ENCODE measurements at regions not wholly inside any gene's neighbourhood (a gene's known extent, or its start where the extent isn't known, plus 50 kb on each side); places are given as distances from the start of the nearest gene placed in this dataset.
A peak's percentile ranks its signal among the peaks of the same experiment; 100 is the strongest.

GRCh38 chr2:21314322-21314835 lies 190.6 kb downstream of the TDRD15 start:
- Histone ChIP-seq H3K27ac (ENCODE audit: insufficient read depth, low read length) (no peak overlapping the region), H4K20me1 (ENCODE audit: control insufficient read depth, extremely low read depth, insufficient read depth, low read length) (no peaks in the 10 kb centered on the region), H3K79me2 (ENCODE audit: control insufficient read depth, insufficient read depth, low read length) (no peaks in the 10 kb centered on the region), H3K4me2 (ENCODE audit: extremely low read depth, insufficient read depth, low read length) (no peak overlapping the region), H2AFZ (ENCODE audit: low read length) (no peak overlapping the region), H3K9me3 (ENCODE audit: control insufficient read depth, insufficient read depth, low read depth, low read length) (no peaks in the 10 kb centered on the region), H3K4me1 (ENCODE audit: control insufficient read depth, extremely low read depth, insufficient read depth, low read length) (no peaks in the 10 kb centered on the region), H3K9ac (ENCODE audit: insufficient read depth, low read length) (no peak overlapping the region), H3K27me3 (ENCODE audit: control insufficient read depth, insufficient read depth, low read length) (no peaks in the 10 kb centered on the region), H3K4me3 (replicated peaks in 1 of 4; ENCODE audit: control extremely low read depth in 1 of 4, insufficient read depth in 1 of 4, low read depth in 3 of 4, low read length in 4 of 4) (no peak overlapping the region), H3K36me3 (ENCODE audit: control insufficient read depth, insufficient read depth, low read length) (no peaks in the 10 kb centered on the region)
- DNase-seq (ENCODE audit: low read depth in 2 of 2): no peak
- TF ChIP-seq CTCF (conservative IDR thresholded peaks at IDR 0.05 in 1 of 2, IDR thresholded peaks at IDR 0.05 in 1 of 2; ENCODE audit: low read depth in 1 of 2, low read length in 2 of 2): no peak
- TF ChIP-seq EZH2 (IDR thresholded peaks at IDR 0.05; ENCODE audit: low read length, missing control alignments): no peak

- TF ChIP-seq EZH2 (IDR thresholded peaks at IDR 0.05; ENCODE audit: low read length, missing control alignments): no peak
- TF ChIP-seq CTCF (conservative IDR thresholded peaks at IDR 0.05 in 1 of 2, IDR thresholded peaks at IDR 0.05 in 1 of 2; ENCODE audit: low read depth in 1 of 2, low read length in 2 of 2): peak; percentile 19 to 45
Observed at GRCh38 chr2:21317131-21317530, 193.4 kb downstream of the TDRD15 start.

DNA sequence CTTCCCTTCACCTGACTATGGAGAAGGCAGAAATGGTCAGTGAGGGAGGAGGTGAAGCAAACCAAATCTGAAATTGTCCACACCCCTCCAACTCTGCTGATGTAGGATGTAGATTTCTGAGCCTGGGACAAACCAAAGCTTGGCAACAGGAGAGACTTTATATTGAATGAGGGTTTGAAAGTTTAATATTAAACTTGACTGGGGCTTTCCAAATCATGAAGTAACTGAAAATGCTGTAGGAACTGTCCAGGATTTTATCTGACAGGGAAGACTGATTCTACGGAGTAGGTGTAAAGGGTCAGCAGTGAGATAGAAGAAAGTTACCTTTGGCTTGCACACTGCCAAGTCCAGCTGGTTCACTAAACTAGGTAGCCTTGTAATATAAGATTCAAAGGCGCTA lies 194.5 kb downstream of the TDRD15 start:
- H3K4me2 ChIP-seq (ENCODE audit: extremely low read depth, insufficient read depth, low read length): no peak overlapping the region
- H2AFZ ChIP-seq (ENCODE audit: low read length): no peak overlapping the region
- no peaks in the 10 kb centered on the region for H3K27me3 ChIP-seq (ENCODE audit: control insufficient read depth, insufficient read depth, low read length)
- no peaks in the 10 kb centered on the region for H3K36me3 ChIP-seq (ENCODE audit: control insufficient read depth, insufficient read depth, low read length)
- H3K4me3 ChIP-seq (replicated peaks in 1 of 4; ENCODE audit: control extremely low read depth in 1 of 4, insufficient read depth in 1 of 4, low read depth in 3 of 4, low read length in 4 of 4): no peak overlapping the region
- H3K27ac ChIP-seq (ENCODE audit: insufficient read depth, low read length): no peak overlapping the region
- no peaks in the 10 kb centered on the region for H3K79me2 ChIP-seq (ENCODE audit: control insufficient read depth, insufficient read depth, low read length)
- TF ChIP-seq CTCF (conservative IDR thresholded peaks at IDR 0.05 in 1 of 2, IDR thresholded peaks at IDR 0.05 in 1 of 2; ENCODE audit: low read depth in 1 of 2, low read length in 2 of 2) (no peak), EZH2 (IDR thresholded peaks at IDR 0.05; ENCODE audit: low read length, missing control alignments) (no peak)
- no peaks in the 10 kb centered on the region for H3K9me3 ChIP-seq (ENCODE audit: control insufficient read depth, insufficient read depth, low read depth, low read length)
- no peaks in the 10 kb centered on the region for H4K20me1 ChIP-seq (ENCODE audit: control insufficient read depth, extremely low read depth, insufficient read depth, low read length)
- DNase-seq (ENCODE audit: low read depth in 2 of 2): no peak
- H3K4me1 ChIP-seq (ENCODE audit: control insufficient read depth, extremely low read depth, insufficient read depth, low read length): no peaks in the 10 kb centered on the region
- no peak overlapping the region for H3K9ac ChIP-seq (ENCODE audit: insufficient read depth, low read length)

More at GRCh38 chr2:21317131-21317530, 193.4 kb downstream of the TDRD15 start:
- Histone ChIP-seq H2AFZ (ENCODE audit: low read length) (no peak overlapping the region), H3K4me2 (ENCODE audit: extremely low read depth, insufficient read depth, low read length) (no peak overlapping the region), H3K79me2 (ENCODE audit: control insufficient read depth, insufficient read depth, low read length) (no peaks in the 10 kb centered on the region), H3K36me3 (ENCODE audit: control insufficient read depth, insufficient read depth, low read length) (no peaks in the 10 kb centered on the region), H3K27me3 (ENCODE audit: control insufficient read depth, insufficient read depth, low read length) (no peaks in the 10 kb centered on the region), H3K4me1 (ENCODE audit: control insufficient read depth, extremely low read depth, insufficient read depth, low read length) (no peaks in the 10 kb centered on the region), H3K27ac (ENCODE audit: insufficient read depth, low read length) (no peak overlapping the region), H3K9ac (ENCODE audit: insufficient read depth, low read length) (no peak overlapping the region), H3K4me3 (replicated peaks in 1 of 4; ENCODE audit: control extremely low read depth in 1 of 4, insufficient read depth in 1 of 4, low read depth in 3 of 4, low read length in 4 of 4) (no peak overlapping the region), H4K20me1 (ENCODE audit: control insufficient read depth, extremely low read depth, insufficient read depth, low read length) (no peaks in the 10 kb centered on the region), H3K9me3 (ENCODE audit: control insufficient read depth, insufficient read depth, low read depth, low read length) (no peaks in the 10 kb centered on the region)
- DNase-seq (ENCODE audit: low read depth in 2 of 2): peak in 1 of 2 donors; percentile 23
